ENCODE measurements at regions not wholly inside any gene's neighbourhood (a gene's known extent, or its start where the extent isn't known, plus 50 kb on each side); places are given as distances from the start of the nearest gene placed in this dataset.

DNA sequence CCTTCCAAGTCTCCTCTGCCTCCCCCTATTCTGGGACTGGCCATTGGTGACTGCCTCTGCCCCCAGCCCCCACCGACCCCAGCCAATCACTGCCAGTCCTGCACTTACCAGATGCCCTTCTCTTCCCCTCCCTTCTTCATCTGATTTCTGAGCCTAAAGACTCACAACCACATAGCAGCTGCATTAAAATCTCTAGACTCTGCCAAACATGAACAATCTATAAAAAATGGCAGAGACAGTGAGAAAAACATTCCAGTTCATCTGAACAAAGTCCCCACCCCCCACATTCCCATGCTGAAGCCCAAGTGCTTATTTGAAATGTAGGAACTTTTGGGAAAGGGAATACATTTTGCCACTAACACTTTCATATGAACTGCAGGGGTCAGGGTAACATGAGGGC, 60.8 kb downstream of the KCTD12 start:
- TF ChIP-seq, protein P1, sequence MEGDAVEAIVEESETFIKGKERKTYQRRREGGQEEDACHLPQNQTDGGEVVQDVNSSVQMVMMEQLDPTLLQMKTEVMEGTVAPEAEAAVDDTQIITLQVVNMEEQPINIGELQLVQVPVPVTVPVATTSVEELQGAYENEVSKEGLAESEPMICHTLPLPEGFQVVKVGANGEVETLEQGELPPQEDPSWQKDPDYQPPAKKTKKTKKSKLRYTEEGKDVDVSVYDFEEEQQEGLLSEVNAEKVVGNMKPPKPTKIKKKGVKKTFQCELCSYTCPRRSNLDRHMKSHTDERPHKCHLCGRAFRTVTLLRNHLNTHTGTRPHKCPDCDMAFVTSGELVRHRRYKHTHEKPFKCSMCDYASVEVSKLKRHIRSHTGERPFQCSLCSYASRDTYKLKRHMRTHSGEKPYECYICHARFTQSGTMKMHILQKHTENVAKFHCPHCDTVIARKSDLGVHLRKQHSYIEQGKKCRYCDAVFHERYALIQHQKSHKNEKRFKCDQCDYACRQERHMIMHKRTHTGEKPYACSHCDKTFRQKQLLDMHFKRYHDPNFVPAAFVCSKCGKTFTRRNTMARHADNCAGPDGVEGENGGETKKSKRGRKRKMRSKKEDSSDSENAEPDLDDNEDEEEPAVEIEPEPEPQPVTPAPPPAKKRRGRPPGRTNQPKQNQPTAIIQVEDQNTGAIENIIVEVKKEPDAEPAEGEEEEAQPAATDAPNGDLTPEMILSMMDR (IDR thresholded peaks at IDR 0.05; ENCODE audit: low read depth, low read length, missing input control), result no peak
- TF ChIP-seq, protein P2, sequence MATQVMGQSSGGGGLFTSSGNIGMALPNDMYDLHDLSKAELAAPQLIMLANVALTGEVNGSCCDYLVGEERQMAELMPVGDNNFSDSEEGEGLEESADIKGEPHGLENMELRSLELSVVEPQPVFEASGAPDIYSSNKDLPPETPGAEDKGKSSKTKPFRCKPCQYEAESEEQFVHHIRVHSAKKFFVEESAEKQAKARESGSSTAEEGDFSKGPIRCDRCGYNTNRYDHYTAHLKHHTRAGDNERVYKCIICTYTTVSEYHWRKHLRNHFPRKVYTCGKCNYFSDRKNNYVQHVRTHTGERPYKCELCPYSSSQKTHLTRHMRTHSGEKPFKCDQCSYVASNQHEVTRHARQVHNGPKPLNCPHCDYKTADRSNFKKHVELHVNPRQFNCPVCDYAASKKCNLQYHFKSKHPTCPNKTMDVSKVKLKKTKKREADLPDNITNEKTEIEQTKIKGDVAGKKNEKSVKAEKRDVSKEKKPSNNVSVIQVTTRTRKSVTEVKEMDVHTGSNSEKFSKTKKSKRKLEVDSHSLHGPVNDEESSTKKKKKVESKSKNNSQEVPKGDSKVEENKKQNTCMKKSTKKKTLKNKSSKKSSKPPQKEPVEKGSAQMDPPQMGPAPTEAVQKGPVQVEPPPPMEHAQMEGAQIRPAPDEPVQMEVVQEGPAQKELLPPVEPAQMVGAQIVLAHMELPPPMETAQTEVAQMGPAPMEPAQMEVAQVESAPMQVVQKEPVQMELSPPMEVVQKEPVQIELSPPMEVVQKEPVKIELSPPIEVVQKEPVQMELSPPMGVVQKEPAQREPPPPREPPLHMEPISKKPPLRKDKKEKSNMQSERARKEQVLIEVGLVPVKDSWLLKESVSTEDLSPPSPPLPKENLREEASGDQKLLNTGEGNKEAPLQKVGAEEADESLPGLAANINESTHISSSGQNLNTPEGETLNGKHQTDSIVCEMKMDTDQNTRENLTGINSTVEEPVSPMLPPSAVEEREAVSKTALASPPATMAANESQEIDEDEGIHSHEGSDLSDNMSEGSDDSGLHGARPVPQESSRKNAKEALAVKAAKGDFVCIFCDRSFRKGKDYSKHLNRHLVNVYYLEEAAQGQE (IDR thresholded peaks at IDR 0.05), result no peak
- no peak for TF ChIP-seq GABPA (IDR thresholded peaks at IDR 0.05 in 1 of 2, conservative IDR thresholded peaks at IDR 0.05 in 1 of 2)
- no peak for TF ChIP-seq TAF1 (conservative IDR thresholded peaks at IDR 0.05)
- TF ChIP-seq RAD21 (IDR thresholded peaks at IDR 0.05), result no peak
- TF ChIP-seq JUND (IDR thresholded peaks at IDR 0.05), result no peak
- TF ChIP-seq, protein P3, sequence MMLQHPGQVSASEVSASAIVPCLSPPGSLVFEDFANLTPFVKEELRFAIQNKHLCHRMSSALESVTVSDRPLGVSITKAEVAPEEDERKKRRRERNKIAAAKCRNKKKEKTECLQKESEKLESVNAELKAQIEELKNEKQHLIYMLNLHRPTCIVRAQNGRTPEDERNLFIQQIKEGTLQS (IDR thresholded peaks at IDR 0.05), result no peak
- TF ChIP-seq, protein P4, sequence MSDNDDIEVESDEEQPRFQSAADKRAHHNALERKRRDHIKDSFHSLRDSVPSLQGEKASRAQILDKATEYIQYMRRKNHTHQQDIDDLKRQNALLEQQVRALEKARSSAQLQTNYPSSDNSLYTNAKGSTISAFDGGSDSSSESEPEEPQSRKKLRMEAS (IDR thresholded peaks at IDR 0.05), result no peak
- no peak for TF ChIP-seq YY1 (IDR thresholded peaks at IDR 0.05)
- TF ChIP-seq EGR1 (IDR thresholded peaks at IDR 0.05; ENCODE audit: low read depth in 2 of 2), result no peak
- no peak for TF ChIP-seq ZBTB33 (IDR thresholded peaks at IDR 0.05)

Measured in liver (tissue), 3 donors.